Hepatocyte (in vitro differentiated cells): ENCODE measurements at regions not wholly inside any gene's neighbourhood (a gene's known extent, or its start where the extent isn't known, plus 50 kb on each side); places are given as distances from the start of the nearest gene placed in this dataset.

Experiments used
- DNase-seq: peaks from one replicate; pipeline ENCODE4 v3.0.0-alpha.2; 2016; ENCODE audit warnings: low spot score
- H2AFZ ChIP-seq: fragments of 200-600 bp; sonication (generic); 2 replicates; pipeline ENCODE4 v1.6.0; 2016; ENCODE audit warnings: antibody characterized with exemption, mild to moderate bottlenecking
- H3K27ac ChIP-seq: fragments of 200-600 bp; sonication (generic); 2 replicates; pipeline ENCODE4 v1.5.1; 2016; ENCODE audit warnings: mild to moderate bottlenecking
- H3K27me3 ChIP-seq: fragments of 200-600 bp; sonication (generic); 2 replicates; pipeline ENCODE4 v1.6.1; 2016
- H3K36me3 ChIP-seq: fragments of 200-600 bp; sonication (generic); replicated peaks from 2 replicates; pipeline ENCODE4 v1.5.1; 2016; ENCODE audit warnings: low read depth; ENCODE audit not compliant: insufficient read depth
- H3K4me1 ChIP-seq: fragments of 200-600 bp; sonication (generic); 2 replicates; pipeline ENCODE4 v1.5.1; 2016; ENCODE audit warnings: mild to moderate bottlenecking, moderate library complexity; ENCODE audit not compliant: insufficient read depth
- H3K4me2 ChIP-seq: fragments of 200-600 bp; sonication (generic); 2 replicates; pipeline ENCODE4 v1.6.0; 2016
- H3K4me3 ChIP-seq: fragments of 200-600 bp; sonication (generic); 2 replicates; pipeline ENCODE4 v1.5.1; 2016; ENCODE audit warnings: mild to moderate bottlenecking
- H3K79me2 ChIP-seq: fragments of 200-600 bp; sonication (generic); 2 replicates; pipeline ENCODE4 v1.6.0; 2017; ENCODE audit warnings: mild to moderate bottlenecking
- H3K9me2 ChIP-seq: fragments of 200-600 bp; sonication (generic); replicated peaks from 2 replicates; pipeline ENCODE4 v1.6.0; 2017; ENCODE audit warnings: mild to moderate bottlenecking; ENCODE audit not compliant: insufficient read depth
- H3K9me3 ChIP-seq: fragments of 200-600 bp; sonication (generic); 2 replicates; pipeline ENCODE4 v1.5.1; 2016; ENCODE audit warnings: low read depth, mild to moderate bottlenecking
- H4K20me1 ChIP-seq: fragments of 200-600 bp; sonication (generic); 2 replicates; pipeline ENCODE4 v1.6.0; 2016; ENCODE audit warnings: mild to moderate bottlenecking; ENCODE audit not compliant: insufficient read depth, poor library complexity, severe bottlenecking
- EZH2 ChIP-seq: fragments of 200-600 bp; sonication (generic); IDR thresholded peaks from 2 replicates; pipeline ENCODE4 v1.6.1; 2016; ENCODE audit warnings: antibody characterized with exemption, mild to moderate bottlenecking, borderline replicate concordance
- EZH2phosphoT487 ChIP-seq: fragments of 200-600 bp; sonication (generic); IDR thresholded peaks from one replicate; pipeline ENCODE4 v1.6.1; 2018; ENCODE audit warnings: antibody characterized with exemption, mild to moderate bottlenecking, low read depth, moderate library complexity; ENCODE audit not compliant: unreplicated experiment, severe bottlenecking
- WGBS: methylation state at CpG from one replicate; pipeline ENCODE4 v1.1.6; 2016; ENCODE audit warnings: low lambda C conversion rate; ENCODE audit errors: missing lambda C conversion rate; 5-methylcytosine and 5-hydroxymethylcytosine counted together
- TF ChIP-seq, protein P1 (sequence below): fragments of 200-600 bp; sonication (generic); IDR thresholded peaks from 2 replicates; pipeline ENCODE4 v1.5.1; 2016; ENCODE audit warnings: antibody characterized with exemption, mild to moderate bottlenecking; ENCODE audit not compliant: poor library complexity

- Histone ChIP-seq H3K4me2 (no peak overlapping the region), H3K4me1 (no peaks in the 10 kb centered on the region), H3K27me3 (no peaks in the 10 kb centered on the region), H3K9me2 (no peaks in the 10 kb centered on the region), H3K27ac (no peak overlapping the region), H3K36me3 (no peaks in the 10 kb centered on the region), H3K4me3 (no peak overlapping the region), H3K79me2 (no peaks in the 10 kb centered on the region), H3K9me3 (no peaks in the 10 kb centered on the region), H2AFZ (no peak overlapping the region), H4K20me1 (no peaks in the 10 kb centered on the region)
- no peak for DNase-seq
- 84% methylated on average over 17 of the region's 17 CpGs for WGBS
- TF ChIP-seq EZH2 (no peak), EZH2phosphoT487 (no peak)
- TF ChIP-seq, protein P1, sequence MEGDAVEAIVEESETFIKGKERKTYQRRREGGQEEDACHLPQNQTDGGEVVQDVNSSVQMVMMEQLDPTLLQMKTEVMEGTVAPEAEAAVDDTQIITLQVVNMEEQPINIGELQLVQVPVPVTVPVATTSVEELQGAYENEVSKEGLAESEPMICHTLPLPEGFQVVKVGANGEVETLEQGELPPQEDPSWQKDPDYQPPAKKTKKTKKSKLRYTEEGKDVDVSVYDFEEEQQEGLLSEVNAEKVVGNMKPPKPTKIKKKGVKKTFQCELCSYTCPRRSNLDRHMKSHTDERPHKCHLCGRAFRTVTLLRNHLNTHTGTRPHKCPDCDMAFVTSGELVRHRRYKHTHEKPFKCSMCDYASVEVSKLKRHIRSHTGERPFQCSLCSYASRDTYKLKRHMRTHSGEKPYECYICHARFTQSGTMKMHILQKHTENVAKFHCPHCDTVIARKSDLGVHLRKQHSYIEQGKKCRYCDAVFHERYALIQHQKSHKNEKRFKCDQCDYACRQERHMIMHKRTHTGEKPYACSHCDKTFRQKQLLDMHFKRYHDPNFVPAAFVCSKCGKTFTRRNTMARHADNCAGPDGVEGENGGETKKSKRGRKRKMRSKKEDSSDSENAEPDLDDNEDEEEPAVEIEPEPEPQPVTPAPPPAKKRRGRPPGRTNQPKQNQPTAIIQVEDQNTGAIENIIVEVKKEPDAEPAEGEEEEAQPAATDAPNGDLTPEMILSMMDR = no peak
Measured at GRCh38 chr5:2239201-2239910, 356.6 kb upstream of the IRX4 start.

- 86% methylated on average over 6 of the region's 6 CpGs for WGBS
- TF ChIP-seq EZH2phosphoT487 (no peak), EZH2 (no peak)
- TF ChIP-seq, protein P1 = no peak
- Histone ChIP-seq H3K27ac (no peak overlapping the region), H3K4me3 (no peak overlapping the region), H3K79me2 (no peaks in the 10 kb centered on the region), H3K36me3 (no peaks in the 10 kb centered on the region), H2AFZ (no peak overlapping the region), H3K27me3 (no peaks in the 10 kb centered on the region), H3K9me3 (no peaks in the 10 kb centered on the region), H3K4me2 (no peak overlapping the region), H4K20me1 (no peaks in the 10 kb centered on the region), H3K4me1 (no peaks in the 10 kb centered on the region), H3K9me2 (no peaks in the 10 kb centered on the region)
- no peak for DNase-seq
Measured at GRCh38 chr5:2238732-2239131, 356.0 kb upstream of the IRX4 start.

DNA sequence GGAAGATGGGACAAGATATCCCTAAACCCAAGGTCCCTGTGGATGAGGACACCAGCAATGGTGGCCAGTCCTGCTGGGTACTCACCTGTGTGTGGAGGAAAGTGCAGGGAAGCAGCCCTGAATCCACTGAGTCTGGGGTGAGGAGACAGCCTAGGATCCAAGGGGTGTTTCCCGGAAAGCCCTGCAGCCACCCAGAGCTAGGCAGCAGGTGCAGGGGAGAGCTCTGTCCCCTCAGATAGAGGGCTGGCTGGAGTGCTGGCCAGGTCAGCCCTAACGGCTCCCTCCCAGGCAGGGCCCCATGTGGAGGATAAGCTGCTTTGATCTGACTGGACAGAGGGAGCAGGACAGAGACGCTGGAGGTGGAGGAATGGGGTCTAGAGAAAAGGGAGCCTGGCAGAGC is 344.7 kb upstream of the IRX4 start:
- DNase-seq = no peak
- no peak overlapping the region for H3K27ac ChIP-seq
- H3K27me3 ChIP-seq = peaks cover 5% of the 10 kb centered on the region
- H3K9me2 ChIP-seq = no peaks in the 10 kb centered on the region
- 47% methylated on average over 3 of the region's 3 CpGs for WGBS
- H3K4me2 ChIP-seq = no peak overlapping the region
- no peaks in the 10 kb centered on the region for H4K20me1 ChIP-seq
- TF ChIP-seq EZH2 = no peak
- TF ChIP-seq EZH2phosphoT487 = no peak
- TF ChIP-seq, protein P1 = no peak
- no peak overlapping the region for H2AFZ ChIP-seq
- H3K4me1 ChIP-seq = no peaks in the 10 kb centered on the region
- no peaks in the 10 kb centered on the region for H3K36me3 ChIP-seq
- no peaks in the 10 kb centered on the region for H3K9me3 ChIP-seq
- H3K79me2 ChIP-seq = no peaks in the 10 kb centered on the region
- H3K4me3 ChIP-seq = no peak overlapping the region
